Astrocyte of the cerebellum (primary cell): ENCODE measurements at regions not wholly inside any gene's neighbourhood (a gene's known extent, or its start where the extent isn't known, plus 50 kb on each side); places are given as distances from the start of the nearest gene placed in this dataset.

Experiments
- DNase-seq: peaks from one replicate; pipeline ENCODE4 v3.0.0-alpha.2; 2011; ENCODE audit warnings: low read depth
- H3K4me3 ChIP-seq: 2 replicates; pipeline ENCODE4 v1.5.1; 2011; ENCODE audit warnings: mild to moderate bottlenecking, low read depth, low read length, moderate library complexity
- CTCF ChIP-seq: IDR thresholded peaks from 2 replicates; pipeline ENCODE4 v1.5.1; 2012; ENCODE audit warnings: low read length, low read depth, moderate library complexity, mild to moderate bottlenecking; ENCODE audit errors: missing control alignments
- in situ Hi-C: cut with HindIII; loops from 2 replicates; pipeline ENCODE4 v1.10.0; 2017; ENCODE audit warnings: low sequenced_read_pairs

GRCh38 chr1:38719880-38720279 lies 139.7 kb downstream of the RRAGC start:
- no peak for DNase-seq
- TF ChIP-seq CTCF, result no peak
- no peak overlapping the region for H3K4me3 ChIP-seq
- in situ Hi-C loops, result no loop called here

- in situ Hi-C loops, result no loop called here
- TF ChIP-seq CTCF, result no peak
- no peak overlapping the region for H3K4me3 ChIP-seq
- no peak for DNase-seq
These were observed 141.5 kb downstream of the RRAGC start for GRCh38 chr1:38718031-38718430.

GRCh38 chr1:38716229-38716628 lies 143.3 kb downstream of the RRAGC start:
- no peak for DNase-seq
- in situ Hi-C loops, result no loop called here
- H3K4me3 ChIP-seq, result no peak overlapping the region
- no peak for TF ChIP-seq CTCF

- no peak for TF ChIP-seq CTCF
- H3K4me3 ChIP-seq, result no peak overlapping the region
- no peak for DNase-seq
- in situ Hi-C loops, result no loop called here
These were observed 144.2 kb downstream of the RRAGC start for GRCh38 chr1:38715415-38715814.

GRCh38 chr1:38712046-38712445 lies 147.5 kb downstream of the RRAGC start:
- no peak overlapping the region for H3K4me3 ChIP-seq
- in situ Hi-C loops, result no loop called here
- TF ChIP-seq CTCF, result no peak
- no peak for DNase-seq

- in situ Hi-C loops, result no loop called here
- TF ChIP-seq CTCF, result no peak
These were observed 150.8 kb downstream of the RRAGC start for GRCh38 chr1:38708701-38709258.

GRCh38 chr1:38701088-38701487 lies 158.5 kb downstream of the RRAGC start:
- in situ Hi-C loops, result no loop called here
- no peak overlapping the region for H3K4me3 ChIP-seq
- DNase-seq, result no peak
- TF ChIP-seq CTCF, result no peak

More at GRCh38 chr1:38708701-38709258, 150.8 kb downstream of the RRAGC start:
- DNase-seq, result no peak
- no peak overlapping the region for H3K4me3 ChIP-seq
